ENCODE measurements at regions not wholly inside any gene's neighbourhood (a gene's known extent, or its start where the extent isn't known, plus 50 kb on each side); places are given as distances from the start of the nearest gene placed in this dataset.
"Not testable (repeated sequence)": the region's sequence is repeated elsewhere in the genome, so short reads cannot be mapped to it uniquely, and the experiment has no call there.

- DNase-seq = not testable (repeated sequence)
These were observed 52.0 kb downstream of the SYT15B start for GRCh38 chr10:47711428-47711827.

DNA sequence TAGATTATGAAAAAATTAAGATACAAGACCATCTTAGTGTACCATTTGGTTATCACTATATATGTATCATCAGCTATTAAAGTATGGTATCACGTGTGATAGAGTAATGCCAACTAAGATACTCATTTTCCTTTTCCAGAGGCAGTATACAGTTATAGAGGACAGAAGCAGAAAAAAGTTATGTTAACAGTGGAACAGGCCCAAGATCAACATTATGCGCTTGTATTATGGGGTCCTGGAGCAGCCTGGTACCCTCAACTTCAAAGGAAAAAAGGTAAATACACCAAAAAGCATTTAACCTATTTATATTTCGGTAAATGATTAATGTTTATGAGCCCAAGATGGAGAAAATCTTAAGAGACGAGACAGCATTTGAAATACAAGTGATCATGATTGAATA, 52.9 kb downstream of the SYT15B start:
- DNase-seq = not testable (repeated sequence)

GRCh38 chr10:47705698-47706414, 57.5 kb downstream of the SYT15B start:
- DNase-seq = peak; percentile 69 to 73

GRCh38 chr10:47701285-47701684, 62.1 kb downstream of the SYT15B start:
- not testable (repeated sequence) for DNase-seq

GRCh38 chr10:47699854-47700253, 63.5 kb downstream of the SYT15B start:
- not testable (repeated sequence) for DNase-seq

DNA sequence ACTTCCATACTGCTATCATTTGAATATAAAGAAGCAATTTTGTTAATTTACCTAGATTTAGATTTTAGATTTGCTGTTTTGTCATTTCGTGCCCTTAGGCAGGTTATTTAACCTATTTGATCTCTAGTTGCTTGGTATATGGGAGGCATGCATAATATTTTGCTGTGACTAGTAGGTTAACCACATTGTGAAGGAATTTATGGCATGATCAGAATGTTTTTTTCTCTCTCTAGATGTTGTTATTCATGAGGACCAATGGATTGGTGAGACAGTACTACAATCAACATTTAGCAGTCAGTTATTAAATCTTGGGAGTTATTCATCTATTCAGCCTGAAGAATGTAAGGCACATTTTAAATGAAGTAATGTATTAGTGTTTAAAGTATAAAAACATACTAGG, 67.2 kb downstream of the SYT15B start:
- DNase-seq = not testable (repeated sequence)

DNA sequence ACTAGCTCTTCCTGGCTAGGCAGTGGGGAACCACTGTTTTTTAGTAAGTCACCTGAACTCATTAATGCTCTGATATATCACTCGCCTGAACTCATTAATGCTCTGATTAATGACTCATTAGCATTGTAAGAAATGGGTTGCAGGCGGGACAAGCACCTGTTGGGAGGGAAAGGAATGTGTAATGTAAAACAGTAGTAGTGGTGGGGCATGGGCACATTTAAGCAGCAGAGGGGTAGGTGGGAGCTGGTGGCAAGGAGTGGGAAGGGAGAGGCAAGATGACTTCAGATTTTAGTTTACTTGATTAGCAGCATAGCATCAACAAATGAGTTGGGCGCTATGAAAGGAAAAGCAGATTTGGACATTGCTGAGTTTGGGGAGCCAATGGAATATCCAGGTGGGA, 68.2 kb downstream of the SYT15B start:
- DNase-seq = not testable (repeated sequence)

GRCh38 chr10:47690304-47690703, 73.1 kb downstream of the SYT15B start:
- DNase-seq = not testable (repeated sequence)

DNA sequence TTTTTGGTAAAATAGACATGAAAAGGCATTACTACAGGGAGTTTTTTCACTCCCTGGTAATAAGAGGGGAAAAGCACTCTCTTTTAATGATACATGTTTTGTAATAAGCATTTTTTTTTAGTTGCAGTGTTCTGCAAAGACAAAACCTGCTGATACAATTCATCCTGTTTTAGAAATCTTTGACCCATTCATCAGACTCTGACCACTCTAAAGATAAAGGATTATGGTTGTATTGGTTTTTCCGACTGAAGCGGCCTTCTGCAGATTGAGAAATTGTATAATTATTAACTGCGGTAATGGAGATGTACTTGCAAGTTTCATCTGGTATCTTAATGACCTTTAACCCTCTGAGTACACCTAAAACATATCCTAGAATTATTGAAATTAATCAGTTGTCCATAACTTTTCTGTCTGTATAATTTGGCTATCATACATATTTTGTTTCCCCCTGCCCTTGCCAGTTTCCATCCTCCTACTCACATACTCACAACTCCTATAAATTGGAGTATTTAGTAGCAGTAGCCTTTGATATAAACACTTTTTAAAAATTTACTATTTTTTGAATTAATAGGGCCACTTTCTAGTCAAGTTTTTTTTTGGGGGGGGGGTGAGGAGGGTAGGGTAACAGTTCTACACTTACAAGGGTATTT, 79.4 kb downstream of the SYT15B start:
- DNase-seq = not testable (repeated sequence)

DNA sequence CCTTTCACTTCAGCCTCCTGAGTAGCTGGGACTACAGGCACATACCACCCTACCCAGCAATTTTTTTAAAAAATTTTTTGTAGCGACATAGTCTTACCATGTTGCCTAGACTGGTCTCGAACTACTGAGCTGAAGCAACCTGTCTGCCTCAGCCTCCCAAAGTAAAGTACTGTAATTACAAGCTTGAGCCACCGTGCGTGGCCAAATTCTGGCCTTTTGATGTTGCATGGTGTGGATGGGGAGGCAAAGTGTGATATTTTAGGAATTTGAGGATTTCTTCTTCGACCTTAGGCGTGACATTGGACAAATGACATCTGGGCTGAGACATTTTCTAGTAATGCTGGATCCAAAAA, 81.8 kb downstream of the SYT15B start:
- not testable (repeated sequence) for DNase-seq

DNA sequence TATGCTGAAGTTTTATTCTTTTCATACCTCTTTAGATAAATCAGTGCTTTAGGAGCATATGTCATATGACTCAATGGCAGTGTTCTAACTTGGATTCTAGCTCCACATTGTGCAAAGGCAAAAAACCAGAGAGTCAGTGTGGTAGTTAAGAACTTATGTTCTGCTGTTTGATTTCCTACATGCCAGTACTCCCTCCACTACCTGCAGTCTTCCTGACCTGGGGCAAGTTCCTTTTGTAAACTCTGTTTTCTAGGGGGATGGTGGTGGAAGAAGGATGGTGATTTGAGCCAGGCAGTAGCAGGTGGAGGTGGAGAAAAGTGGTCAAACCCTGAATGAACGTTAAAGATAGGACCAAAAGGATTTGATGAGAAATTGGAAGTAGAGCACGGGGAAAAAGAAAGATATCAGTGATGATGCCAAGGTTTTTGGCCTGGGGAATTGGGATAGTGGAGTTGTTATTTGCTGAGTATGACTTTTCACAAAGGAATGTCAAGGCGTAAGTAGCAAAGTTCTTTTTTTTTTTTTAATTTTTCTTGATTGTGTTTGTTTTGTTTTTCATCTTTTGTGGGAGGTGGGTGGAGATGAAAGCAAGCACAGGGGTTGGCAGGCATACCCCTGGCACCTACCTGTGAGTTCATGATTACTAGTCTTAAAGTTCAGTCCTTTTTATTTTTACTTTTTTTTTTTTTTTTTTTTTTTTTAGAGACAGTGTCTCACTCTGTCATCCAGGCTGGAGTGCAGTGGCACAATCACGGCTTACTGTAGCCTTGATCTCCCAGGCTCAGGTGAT, 82.3 kb downstream of the SYT15B start:
- DNase-seq = not testable (repeated sequence)

GRCh38 chr10:47676102-47676501, 87.3 kb downstream of the SYT15B start:
- not testable (repeated sequence) for DNase-seq

GRCh38 chr10:47675577-47675976, 87.8 kb downstream of the SYT15B start:
- not testable (repeated sequence) for DNase-seq

DNA sequence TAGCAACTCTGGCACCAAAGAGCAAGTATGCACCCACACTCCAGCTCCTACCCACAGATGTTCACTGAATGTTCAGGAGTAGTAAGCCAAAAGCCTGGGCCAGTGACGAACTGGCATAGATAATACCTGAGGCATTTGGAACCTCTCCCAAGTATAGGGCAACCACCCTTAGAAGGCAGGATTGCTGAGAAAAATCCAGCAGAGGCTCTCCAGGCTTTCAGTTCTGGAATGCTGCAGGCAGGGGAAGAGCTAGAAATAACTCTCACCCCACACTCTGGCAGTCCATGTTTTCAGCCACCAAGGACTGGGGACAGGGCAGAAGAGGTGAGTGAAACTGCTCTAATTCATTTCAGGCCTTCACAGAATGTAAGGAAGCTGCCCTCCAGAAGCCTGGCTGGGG, 90.3 kb downstream of the SYT15B start:
- not testable (repeated sequence) for DNase-seq

- DNase-seq = not testable (repeated sequence)
These were observed 92.5 kb downstream of the SYT15B start for GRCh38 chr10:47670857-47671256.

DNA sequence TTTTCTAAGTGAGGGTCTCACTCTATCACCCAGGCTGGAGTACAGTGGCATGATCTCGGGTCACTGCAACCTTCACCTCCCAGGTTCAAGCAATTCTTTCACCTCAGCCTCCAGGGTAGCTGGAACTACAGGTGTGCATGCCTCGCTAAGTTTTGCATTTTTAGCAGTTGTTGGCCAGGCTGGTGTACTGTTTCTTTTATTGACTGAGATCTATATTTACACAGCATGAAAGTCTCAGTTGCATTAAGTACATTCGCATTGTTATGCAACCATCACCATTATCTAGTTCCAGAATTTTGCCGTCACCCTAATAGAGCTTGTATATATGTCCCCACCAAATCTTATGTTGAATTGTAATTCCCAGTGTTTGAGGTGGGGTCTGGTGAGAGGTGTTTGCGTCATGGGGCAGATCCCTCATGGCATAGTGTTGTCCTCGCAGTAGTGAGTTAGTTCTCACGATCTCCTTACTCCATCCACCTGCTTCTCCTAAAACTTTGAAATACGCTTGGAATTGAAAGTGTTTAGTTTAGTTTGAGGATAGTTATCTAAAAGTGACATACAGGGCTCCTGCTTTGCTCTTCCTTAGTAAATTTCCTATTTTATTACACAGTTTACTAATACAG, 101.3 kb downstream of the SYT15B start:
- DNase-seq = not testable (repeated sequence)

- DNase-seq = not testable (repeated sequence)
These were observed 106.7 kb downstream of the SYT15B start for GRCh38 chr10:47656732-47657131.

- not testable (repeated sequence) for DNase-seq
These were observed 109.2 kb downstream of the SYT15B start for GRCh38 chr10:47654161-47654560.

- DNase-seq = not testable (repeated sequence)
These were observed 114.8 kb downstream of the SYT15B start for GRCh38 chr10:47648594-47648993.

DNA sequence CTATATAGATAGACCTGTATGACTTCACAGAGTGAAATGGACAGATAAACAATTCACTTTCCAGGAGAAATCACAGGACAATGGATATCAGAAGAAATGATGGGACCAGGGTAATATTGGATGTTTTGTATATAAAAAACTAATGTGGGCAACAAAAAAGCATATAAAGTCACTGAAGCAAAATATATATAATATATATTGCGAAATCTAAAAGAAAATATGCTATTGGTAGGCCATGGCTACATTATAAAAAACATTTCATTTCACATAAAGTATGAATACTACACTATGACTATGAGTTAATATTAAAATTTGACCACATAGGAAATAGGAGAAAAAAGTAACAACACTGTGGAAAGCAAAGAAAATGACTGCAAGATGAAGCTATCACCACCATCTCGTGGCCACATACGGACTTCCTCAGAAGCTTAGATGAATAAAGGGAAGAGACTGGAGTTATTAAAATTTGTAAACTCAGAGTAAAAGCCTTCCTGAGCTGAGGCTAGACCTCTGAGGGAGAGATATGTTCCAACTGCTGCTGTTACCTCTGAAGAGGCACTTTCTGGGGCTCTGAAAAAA, 115.8 kb downstream of the SYT15B start:
- not testable (repeated sequence) for DNase-seq

DNA sequence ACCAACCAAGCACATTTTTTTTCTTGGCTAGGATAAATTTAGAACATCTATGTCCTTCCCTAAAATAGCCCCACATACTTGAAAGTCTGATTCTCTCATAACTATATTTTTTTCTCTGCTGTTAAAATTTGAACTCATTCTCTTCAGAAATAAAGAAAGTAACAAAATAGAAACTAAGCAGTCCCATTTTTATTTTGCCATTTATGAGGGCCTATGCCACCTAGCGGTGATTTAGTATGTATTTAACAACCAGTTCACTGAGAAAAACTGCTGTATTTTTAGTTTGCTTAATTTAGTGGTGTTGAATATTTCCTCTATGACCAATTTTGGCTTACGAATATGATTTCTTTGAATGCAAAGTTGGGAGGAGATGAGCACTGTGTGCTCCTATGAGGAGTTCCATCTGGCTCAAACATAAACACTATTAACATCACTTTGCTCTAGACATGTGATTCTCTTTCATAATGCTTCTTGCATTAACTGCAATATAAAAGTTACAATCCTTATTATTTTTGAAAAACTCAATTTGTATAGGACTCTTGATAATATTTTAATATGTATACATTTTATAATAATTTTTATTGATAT, 116.6 kb downstream of the SYT15B start:
- peak in 1 of 2 experiments; percentile 13 for DNase-seq

GRCh38 chr10:47626975-47627374, 103.5 kb upstream of the AGAP9 start:
- not testable (repeated sequence) for DNase-seq
